ENCODE measurements at regions not wholly inside any gene's neighbourhood (a gene's known extent, or its start where the extent isn't known, plus 50 kb on each side); places are given as distances from the start of the nearest gene placed in this dataset.

GRCh38 chr19:7415163-7415856 is 66.6 kb downstream of the ARHGEF18 start (continued):
- TF ChIP-seq, protein P1, sequence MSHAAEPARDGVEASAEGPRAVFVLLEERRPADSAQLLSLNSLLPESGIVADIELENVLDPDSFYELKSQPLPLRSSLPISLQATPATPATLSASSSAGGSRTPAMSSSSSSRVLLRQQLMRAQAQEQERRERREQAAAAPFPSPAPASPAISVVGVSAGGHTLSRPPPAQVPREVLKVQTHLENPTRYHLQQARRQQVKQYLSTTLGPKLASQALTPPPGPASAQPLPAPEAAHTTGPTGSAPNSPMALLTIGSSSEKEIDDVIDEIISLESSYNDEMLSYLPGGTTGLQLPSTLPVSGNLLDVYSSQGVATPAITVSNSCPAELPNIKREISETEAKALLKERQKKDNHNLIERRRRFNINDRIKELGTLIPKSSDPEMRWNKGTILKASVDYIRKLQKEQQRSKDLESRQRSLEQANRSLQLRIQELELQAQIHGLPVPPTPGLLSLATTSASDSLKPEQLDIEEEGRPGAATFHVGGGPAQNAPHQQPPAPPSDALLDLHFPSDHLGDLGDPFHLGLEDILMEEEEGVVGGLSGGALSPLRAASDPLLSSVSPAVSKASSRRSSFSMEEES (CRISPR knock-in tag; IDR thresholded peaks at IDR 0.05): peak; percentile 89
- TF ChIP-seq ZNF124 (CRISPR knock-in tag; IDR thresholded peaks at IDR 0.05) (no peak), ARID5B (CRISPR knock-in tag; IDR thresholded peaks at IDR 0.05) (peak; percentile 79), SAP130 (CRISPR knock-in tag; IDR thresholded peaks at IDR 0.05; ENCODE audit: low read depth) (peak; percentile 74), STAT5B (CRISPR knock-in tag; IDR thresholded peaks at IDR 0.05) (no peak), SOX5 (CRISPR knock-in tag; IDR thresholded peaks at IDR 0.05; ENCODE audit: borderline replicate concordance) (peak; percentile 77), ZFX (CRISPR knock-in tag; IDR thresholded peaks at IDR 0.05; ENCODE audit: low read depth) (peak; percentile 56), DPF2 (CRISPR knock-in tag; IDR thresholded peaks at IDR 0.05; ENCODE audit: borderline replicate concordance, low read depth) (no peak), CSRNP1 (CRISPR knock-in tag; IDR thresholded peaks at IDR 0.05) (no peak), ZBTB38 (CRISPR knock-in tag; IDR thresholded peaks at IDR 0.05) (no peak; the same call in 1 of the 2 replicates), ZNF225 (CRISPR knock-in tag; IDR thresholded peaks at IDR 0.05) (no peak)
- TF ChIP-seq, protein P2, sequence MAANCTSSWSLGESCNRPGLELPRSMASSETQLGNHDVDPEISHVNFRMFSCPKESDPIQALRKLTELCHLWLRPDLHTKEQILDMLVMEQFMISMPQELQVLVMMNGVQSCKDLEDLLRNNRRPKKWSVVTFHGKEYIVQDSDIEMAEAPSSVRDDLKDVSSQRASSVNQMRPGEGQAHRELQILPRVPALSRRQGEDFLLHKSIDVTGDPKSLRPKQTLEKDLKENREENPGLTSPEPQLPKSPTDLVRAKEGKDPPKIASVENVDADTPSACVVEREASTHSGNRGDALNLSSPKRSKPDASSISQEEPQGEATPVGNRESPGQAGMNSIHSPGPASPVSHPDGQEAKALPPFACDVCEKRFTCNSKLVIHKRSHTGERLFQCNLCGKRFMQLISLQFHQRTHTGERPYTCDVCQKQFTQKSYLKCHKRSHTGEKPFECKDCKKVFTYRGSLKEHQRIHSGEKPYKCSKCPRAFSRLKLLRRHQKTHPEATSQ (CRISPR knock-in tag; IDR thresholded peaks at IDR 0.05; ENCODE audit: borderline replicate concordance): no peak
- TF ChIP-seq, protein P3, sequence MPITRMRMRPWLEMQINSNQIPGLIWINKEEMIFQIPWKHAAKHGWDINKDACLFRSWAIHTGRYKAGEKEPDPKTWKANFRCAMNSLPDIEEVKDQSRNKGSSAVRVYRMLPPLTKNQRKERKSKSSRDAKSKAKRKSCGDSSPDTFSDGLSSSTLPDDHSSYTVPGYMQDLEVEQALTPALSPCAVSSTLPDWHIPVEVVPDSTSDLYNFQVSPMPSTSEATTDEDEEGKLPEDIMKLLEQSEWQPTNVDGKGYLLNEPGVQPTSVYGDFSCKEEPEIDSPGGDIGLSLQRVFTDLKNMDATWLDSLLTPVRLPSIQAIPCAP (CRISPR knock-in tag; IDR thresholded peaks at IDR 0.05; ENCODE audit: low read depth): no peak
- TF ChIP-seq, protein P4, sequence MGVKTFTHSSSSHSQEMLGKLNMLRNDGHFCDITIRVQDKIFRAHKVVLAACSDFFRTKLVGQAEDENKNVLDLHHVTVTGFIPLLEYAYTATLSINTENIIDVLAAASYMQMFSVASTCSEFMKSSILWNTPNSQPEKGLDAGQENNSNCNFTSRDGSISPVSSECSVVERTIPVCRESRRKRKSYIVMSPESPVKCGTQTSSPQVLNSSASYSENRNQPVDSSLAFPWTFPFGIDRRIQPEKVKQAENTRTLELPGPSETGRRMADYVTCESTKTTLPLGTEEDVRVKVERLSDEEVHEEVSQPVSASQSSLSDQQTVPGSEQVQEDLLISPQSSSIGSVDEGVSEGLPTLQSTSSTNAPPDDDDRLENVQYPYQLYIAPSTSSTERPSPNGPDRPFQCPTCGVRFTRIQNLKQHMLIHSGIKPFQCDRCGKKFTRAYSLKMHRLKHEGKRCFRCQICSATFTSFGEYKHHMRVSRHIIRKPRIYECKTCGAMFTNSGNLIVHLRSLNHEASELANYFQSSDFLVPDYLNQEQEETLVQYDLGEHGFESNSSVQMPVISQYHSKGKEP (CRISPR knock-in tag; IDR thresholded peaks at IDR 0.05): no peak
- TF ChIP-seq, protein P5, sequence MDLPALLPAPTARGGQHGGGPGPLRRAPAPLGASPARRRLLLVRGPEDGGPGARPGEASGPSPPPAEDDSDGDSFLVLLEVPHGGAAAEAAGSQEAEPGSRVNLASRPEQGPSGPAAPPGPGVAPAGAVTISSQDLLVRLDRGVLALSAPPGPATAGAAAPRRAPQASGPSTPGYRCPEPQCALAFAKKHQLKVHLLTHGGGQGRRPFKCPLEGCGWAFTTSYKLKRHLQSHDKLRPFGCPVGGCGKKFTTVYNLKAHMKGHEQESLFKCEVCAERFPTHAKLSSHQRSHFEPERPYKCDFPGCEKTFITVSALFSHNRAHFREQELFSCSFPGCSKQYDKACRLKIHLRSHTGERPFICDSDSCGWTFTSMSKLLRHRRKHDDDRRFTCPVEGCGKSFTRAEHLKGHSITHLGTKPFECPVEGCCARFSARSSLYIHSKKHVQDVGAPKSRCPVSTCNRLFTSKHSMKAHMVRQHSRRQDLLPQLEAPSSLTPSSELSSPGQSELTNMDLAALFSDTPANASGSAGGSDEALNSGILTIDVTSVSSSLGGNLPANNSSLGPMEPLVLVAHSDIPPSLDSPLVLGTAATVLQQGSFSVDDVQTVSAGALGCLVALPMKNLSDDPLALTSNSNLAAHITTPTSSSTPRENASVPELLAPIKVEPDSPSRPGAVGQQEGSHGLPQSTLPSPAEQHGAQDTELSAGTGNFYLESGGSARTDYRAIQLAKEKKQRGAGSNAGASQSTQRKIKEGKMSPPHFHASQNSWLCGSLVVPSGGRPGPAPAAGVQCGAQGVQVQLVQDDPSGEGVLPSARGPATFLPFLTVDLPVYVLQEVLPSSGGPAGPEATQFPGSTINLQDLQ (CRISPR knock-in tag; IDR thresholded peaks at IDR 0.05): no peak

Measured in HepG2 (cell line).